Brain microvascular endothelial cell (primary cell): ENCODE measurements at regions not wholly inside any gene's neighbourhood (a gene's known extent, or its start where the extent isn't known, plus 50 kb on each side); places are given as distances from the start of the nearest gene placed in this dataset.

Experiments used
- DNase-seq: peaks from one replicate; pipeline ENCODE4 v3.0.0-alpha.2; 2020
- H3K27ac ChIP-seq: fragments of 250-450 bp; sonication (Bioruptor Pico); 2 replicates; pipeline ENCODE4 v1.5.1; 2020; ENCODE audit warnings: mild to moderate bottlenecking, moderate library complexity
- H3K27me3 ChIP-seq: fragments of 250-450 bp; sonication (Bioruptor Pico); replicated peaks from 2 replicates; pipeline ENCODE4 v1.5.1; 2020; ENCODE audit warnings: mild to moderate bottlenecking
- H3K36me3 ChIP-seq: fragments of 250-450 bp; sonication (Bioruptor Pico); replicated peaks from 2 replicates; pipeline ENCODE4 v1.5.1; 2020; ENCODE audit warnings: mild to moderate bottlenecking
- H3K4me3 ChIP-seq: 2 replicates; pipeline ENCODE4 v1.5.1; 2011; ENCODE audit warnings: low read depth, mild to moderate bottlenecking, control low read depth, low read length, moderate library complexity
- CTCF ChIP-seq: IDR thresholded peaks from 2 replicates; pipeline ENCODE4 v1.5.1; 2011; ENCODE audit warnings: low read depth, mild to moderate bottlenecking, moderate library complexity, low read length, control low read depth, inconsistent platforms; ENCODE audit errors: missing control alignments
- in situ Hi-C: cut with HindIII; loops from 2 replicates; pipeline ENCODE4 v1.10.0; 2017; ENCODE audit warnings: low sequenced_read_pairs, low pct_ligation_motif_present

- peak overlapping the region; percentile 43 for H3K27ac ChIP-seq
Observed at GRCh38 chr1:80417671-80418070, 1383.1 kb upstream of the ADGRL2 start.

GRCh38 chr1:80413969-80414368 lies 1386.8 kb upstream of the ADGRL2 start:
- Histone ChIP-seq H3K27me3 (no peaks in the 10 kb centered on the region), H3K4me3 (no peak overlapping the region), H3K27ac (no peak overlapping the region), H3K36me3 (no peaks in the 10 kb centered on the region)
- DNase-seq = no peak
- no peak for TF ChIP-seq CTCF
- in situ Hi-C loops = no loop called here

More at GRCh38 chr1:80417671-80418070, 1383.1 kb upstream of the ADGRL2 start:
- H3K27me3 ChIP-seq = no peaks in the 10 kb centered on the region
- no peak for TF ChIP-seq CTCF
- no peak overlapping the region for H3K4me3 ChIP-seq
- in situ Hi-C loops = no loop called here
- H3K36me3 ChIP-seq = no peaks in the 10 kb centered on the region
- peak; percentile 65 for DNase-seq

- TF ChIP-seq CTCF = no peak
- no peak for DNase-seq
- Histone ChIP-seq H3K27ac (no peak overlapping the region), H3K36me3 (no peaks in the 10 kb centered on the region), H3K4me3 (no peak overlapping the region), H3K27me3 (no peaks in the 10 kb centered on the region)
- in situ Hi-C loops = no loop called here
Observed at GRCh38 chr1:80410233-80410632, 1390.5 kb upstream of the ADGRL2 start.

- Histone ChIP-seq H3K4me3 (no peak overlapping the region), H3K27me3 (no peaks in the 10 kb centered on the region), H3K36me3 (no peaks in the 10 kb centered on the region), H3K27ac (no peak overlapping the region)
- TF ChIP-seq CTCF = no peak
- in situ Hi-C loops = no loop called here
- no peak for DNase-seq
Observed at GRCh38 chr1:80403471-80403893, 1397.0 kb upstream of the ADGRL4 start.

- DNase-seq = no peak
- H3K4me3 ChIP-seq = no peak overlapping the region
- TF ChIP-seq CTCF = no peak
- H3K27ac ChIP-seq = no peak overlapping the region
- in situ Hi-C loops = no loop called here
- no peaks in the 10 kb centered on the region for H3K27me3 ChIP-seq
- no peaks in the 10 kb centered on the region for H3K36me3 ChIP-seq
Observed at GRCh38 chr1:80402625-80403024, 1396.1 kb upstream of the ADGRL4 start.

GRCh38 chr1:80401757-80402156 lies 1395.2 kb upstream of the ADGRL4 start:
- no peak for TF ChIP-seq CTCF
- no peak overlapping the region for H3K4me3 ChIP-seq
- no peaks in the 10 kb centered on the region for H3K36me3 ChIP-seq
- DNase-seq = no peak
- no peak overlapping the region for H3K27ac ChIP-seq
- no peaks in the 10 kb centered on the region for H3K27me3 ChIP-seq
- in situ Hi-C loops = no loop called here
